ENCODE measurements at regions not wholly inside any gene's neighbourhood (a gene's known extent, or its start where the extent isn't known, plus 50 kb on each side); places are given as distances from the start of the nearest gene placed in this dataset.
A peak's percentile ranks its signal among the peaks of the same experiment; 100 is the strongest.

- DNase-seq (ENCODE audit: low spot score) = no peak
- in situ Hi-C loops (cut with MboI; ENCODE audit: low pct_unique_long_range_greater_than_20kb, low sequenced_read_pairs, unreplicated experiment) = no loop called here
- no peak for TF ChIP-seq CTCF (IDR thresholded peaks at IDR 0.05; ENCODE audit: extremely low read depth, insufficient read depth, missing control alignments)
Observed at GRCh38 chr14:71321574-71322315, 414.5 kb downstream of the PCNX1 start.

- TF ChIP-seq CTCF (IDR thresholded peaks at IDR 0.05; ENCODE audit: extremely low read depth, insufficient read depth, missing control alignments) = peak; percentile 74
- in situ Hi-C loops (cut with MboI; ENCODE audit: low pct_unique_long_range_greater_than_20kb, low sequenced_read_pairs, unreplicated experiment) = no loop called here
- peak; percentile 66 for DNase-seq (ENCODE audit: low spot score)
Observed at GRCh38 chr14:71322655-71323250, 415.5 kb downstream of the PCNX1 start.

- TF ChIP-seq CTCF (IDR thresholded peaks at IDR 0.05; ENCODE audit: extremely low read depth, insufficient read depth, missing control alignments) = no peak
- peak; percentile 40 for DNase-seq (ENCODE audit: low spot score)
- in situ Hi-C loops (cut with MboI; ENCODE audit: low pct_unique_long_range_greater_than_20kb, low sequenced_read_pairs, unreplicated experiment) = no loop called here
Observed at GRCh38 chr14:71324767-71325272, 417.6 kb downstream of the PCNX1 start.

- TF ChIP-seq CTCF (IDR thresholded peaks at IDR 0.05; ENCODE audit: extremely low read depth, insufficient read depth, missing control alignments) = no peak
Observed at GRCh38 chr14:71327691-71328090, 420.4 kb downstream of the PCNX1 start.

GRCh38 chr14:71328183-71328582 is 420.9 kb downstream of the PCNX1 start:
- peak; percentile 34 for DNase-seq (ENCODE audit: low spot score)
- no peak for TF ChIP-seq CTCF (IDR thresholded peaks at IDR 0.05; ENCODE audit: extremely low read depth, insufficient read depth, missing control alignments)
- in situ Hi-C loops (cut with MboI; ENCODE audit: low pct_unique_long_range_greater_than_20kb, low sequenced_read_pairs, unreplicated experiment) = no loop called here

More at GRCh38 chr14:71327691-71328090, 420.4 kb downstream of the PCNX1 start:
- DNase-seq (ENCODE audit: low spot score) = no peak
- in situ Hi-C loops (cut with MboI; ENCODE audit: low pct_unique_long_range_greater_than_20kb, low sequenced_read_pairs, unreplicated experiment) = no loop called here

GRCh38 chr14:71328954-71329353 is 421.7 kb downstream of the PCNX1 start:
- DNase-seq (ENCODE audit: low spot score) = no peak
- no peak for TF ChIP-seq CTCF (IDR thresholded peaks at IDR 0.05; ENCODE audit: extremely low read depth, insufficient read depth, missing control alignments)
- in situ Hi-C loops (cut with MboI; ENCODE audit: low pct_unique_long_range_greater_than_20kb, low sequenced_read_pairs, unreplicated experiment) = no loop called here
